ENCODE measurements at regions not wholly inside any gene's neighbourhood (a gene's known extent, or its start where the extent isn't known, plus 50 kb on each side); places are given as distances from the start of the nearest gene placed in this dataset.

GRCh38 chr18:44130376-44130942 lies 550.2 kb upstream of the SETBP1 start:
- peak; percentile 8 for DNase-seq (ENCODE audit: low read depth)

- DNase-seq (ENCODE audit: low read depth): no peak
Observed at GRCh38 chr18:44133483-44133882, 547.2 kb upstream of the SETBP1 start.

GRCh38 chr18:44134447-44134846 lies 546.2 kb upstream of the SETBP1 start:
- no peak for DNase-seq (ENCODE audit: low read depth)

GRCh38 chr18:44135741-44136140 lies 544.9 kb upstream of the SETBP1 start:
- no peak for DNase-seq (ENCODE audit: low read depth)

GRCh38 chr18:44136326-44136725 lies 544.4 kb upstream of the SETBP1 start:
- DNase-seq (ENCODE audit: low read depth): no peak

- DNase-seq (ENCODE audit: low read depth): no peak
Observed at GRCh38 chr18:44143072-44143471, 537.6 kb upstream of the SETBP1 start.

- DNase-seq (ENCODE audit: low read depth): no peak
Observed at GRCh38 chr18:44149706-44150105, 531.0 kb upstream of the SETBP1 start.

- DNase-seq (ENCODE audit: low read depth): no peak
Observed at GRCh38 chr18:44153981-44154380, 526.7 kb upstream of the SETBP1 start.

- DNase-seq (ENCODE audit: low read depth): peak; percentile 32
Observed at GRCh38 chr18:44156126-44156525, 524.6 kb upstream of the SETBP1 start.

GRCh38 chr18:44156776-44157335 lies 523.8 kb upstream of the SETBP1 start:
- DNase-seq (ENCODE audit: low read depth): no peak

GRCh38 chr18:44170208-44170880 lies 510.3 kb upstream of the SETBP1 start:
- DNase-seq (ENCODE audit: low read depth): no peak

- no peak for DNase-seq (ENCODE audit: low read depth)
Observed at GRCh38 chr18:44171301-44171700, 509.4 kb upstream of the SETBP1 start.

- no peak for DNase-seq (ENCODE audit: low read depth)
Observed at GRCh38 chr18:44175891-44176290, 504.8 kb upstream of the SETBP1 start.

GRCh38 chr18:44178476-44178875 lies 502.2 kb upstream of the SETBP1 start:
- no peak for DNase-seq (ENCODE audit: low read depth)

- no peak for DNase-seq (ENCODE audit: low read depth)
Observed at GRCh38 chr18:44179693-44180092, 501.0 kb upstream of the SETBP1 start.

GRCh38 chr18:44180683-44181082 lies 500.0 kb upstream of the SETBP1 start:
- DNase-seq (ENCODE audit: low read depth): no peak

GRCh38 chr18:44181951-44182747 lies 498.5 kb upstream of the SETBP1 start:
- no peak for DNase-seq (ENCODE audit: low read depth)

- DNase-seq (ENCODE audit: low read depth): no peak
Observed at GRCh38 chr18:44186001-44186400, 494.7 kb upstream of the SETBP1 start.

GRCh38 chr18:44187090-44187489 lies 493.6 kb upstream of the SETBP1 start:
- DNase-seq (ENCODE audit: low read depth): no peak

GRCh38 chr18:44195394-44196140 lies 485.1 kb upstream of the SETBP1 start:
- no peak for DNase-seq (ENCODE audit: low read depth)

GRCh38 chr18:44197832-44198611 lies 482.7 kb upstream of the SETBP1 start:
- DNase-seq (ENCODE audit: low read depth): no peak
